Thyroid gland (tissue), 4 donors: ENCODE measurements at regions not wholly inside any gene's neighbourhood (a gene's known extent, or its start where the extent isn't known, plus 50 kb on each side); places are given as distances from the start of the nearest gene placed in this dataset.

Experiments
- DNase-seq, 2 donors: peaks; one replicate each; pipeline ENCODE4 v3.0.0-alpha.2; 2019
- H3K27ac ChIP-seq, 3 donors: fragments of 200-600 bp; sonication (generic); 1 replicate in 2 of 3; 2 replicates in 1 of 3; pipeline ENCODE4 v1.5.1; 2016 to 2019; ENCODE audit warnings: mild to moderate bottlenecking in 1 of 3, moderate library complexity in 1 of 3
- H3K27me3 ChIP-seq: fragments of 200-600 bp; sonication (generic); one replicate; pipeline ENCODE4 v1.5.1; 2019
- H3K36me3 ChIP-seq, 2 donors: fragments of 200-600 bp; sonication (generic); one replicate each; pipeline ENCODE4 v1.5.1; 2016 to 2019
- H3K4me1 ChIP-seq, 2 donors: fragments of 200-600 bp; sonication (generic); one replicate each; pipeline ENCODE4 v1.5.1; 2017 to 2019
- H3K4me3 ChIP-seq, 3 donors: fragments of 200-600 bp; sonication (generic); replicated peaks in 1 of 3; 1 replicate in 2 of 3; 2 replicates in 1 of 3; pipeline ENCODE4 v1.5.1; 2016; ENCODE audit warnings: mild to moderate bottlenecking in 1 of 3
- H3K9me3 ChIP-seq: fragments of 200-600 bp; sonication (generic); one replicate; pipeline ENCODE4 v1.5.1; 2017
- CTCF ChIP-seq, 6 experiments: fragments of 200-600 bp in 3 of 6; fragments of 450-650 bp in 3 of 6; sonication (generic) in 3 of 6; IDR thresholded peaks; one replicate each; pipeline ENCODE4 v1.5.1; 2016 to 2019; ENCODE audit warnings: antibody characterized with exemption in 6 of 6, mild to moderate bottlenecking in 2 of 6, inconsistent platforms in 1 of 6, moderate library complexity in 1 of 6
- POLR2A ChIP-seq, 2 donors: fragments of 450-650 bp; IDR thresholded peaks; one replicate each; pipeline ENCODE4 v1.6.1; 2017; ENCODE audit warnings: antibody characterized with exemption in 2 of 2, mild to moderate bottlenecking in 2 of 2, moderate library complexity in 1 of 2
- WGBS, 2 donors: methylation state at CpG; one replicate each; pipeline ENCODE4 v1.1.5; 2017; 5-methylcytosine and 5-hydroxymethylcytosine counted together
- intact Hi-C: fragments of 100-400 bp; cut with DNase I; formaldehyde crosslinking; loops from one replicate; pipeline ENCODE4 v1.15.1; 2023

DNA sequence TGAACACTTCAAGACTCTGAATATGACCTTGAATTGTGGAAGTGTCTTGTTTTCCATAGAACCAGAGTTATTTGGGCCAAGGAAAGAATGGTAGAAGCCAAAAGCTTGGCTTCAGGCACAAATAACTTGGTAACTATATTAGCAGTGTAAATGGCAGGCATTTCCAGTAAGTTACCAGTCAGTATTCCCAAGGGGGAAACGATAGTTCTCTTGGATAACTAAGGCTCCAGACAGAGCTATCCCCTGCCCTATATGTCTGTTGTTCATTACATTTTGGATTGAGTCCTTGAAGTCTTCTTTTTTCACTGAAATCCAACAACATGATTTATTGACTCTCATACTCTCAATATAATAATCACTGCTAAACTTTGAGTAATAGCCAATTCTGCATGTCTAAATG, 364.1 kb downstream of the MAGEB5 start:
- Histone ChIP-seq H3K9me3 (no peaks in the 10 kb centered on the region), H3K27ac (no peak overlapping the region), H3K27me3 (no peaks in the 10 kb centered on the region), H3K36me3 (no peaks in the 10 kb centered on the region), H3K4me1 (no peaks in the 10 kb centered on the region), H3K4me3 (no peak overlapping the region)
- WGBS, 2 donors = 67 to 90% methylated on average over 1 of the region's 1 CpG
- TF ChIP-seq CTCF (IDR thresholded peaks at IDR 0.05) (no peak), POLR2A (IDR thresholded peaks at IDR 0.05) (no peak)
- DNase-seq = no peak
- intact Hi-C loops = no loop called here

DNA sequence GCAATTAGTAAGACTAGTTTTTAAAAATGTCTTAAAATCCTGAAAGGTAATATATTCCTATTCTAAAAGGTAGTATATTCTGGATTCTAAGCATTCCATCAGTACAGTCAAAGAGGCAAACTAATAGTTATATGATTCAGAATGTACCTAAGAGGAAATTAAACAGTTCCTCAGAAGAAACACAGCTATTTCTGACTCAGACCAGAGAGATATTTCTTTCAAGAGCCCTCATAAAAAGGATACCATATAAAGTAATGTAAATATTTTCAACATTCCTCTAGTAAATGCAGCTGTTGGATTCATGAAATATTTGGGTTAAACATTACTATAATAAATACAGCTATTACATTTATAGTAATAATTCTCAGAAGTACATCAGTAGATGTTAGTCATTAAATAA, 358.3 kb downstream of the MAGEB5 start:
- Histone ChIP-seq H3K36me3 (no peaks in the 10 kb centered on the region), H3K4me3 (no peak overlapping the region), H3K27ac (no peak overlapping the region), H3K27me3 (no peaks in the 10 kb centered on the region), H3K9me3 (no peaks in the 10 kb centered on the region), H3K4me1 (no peaks in the 10 kb centered on the region)
- TF ChIP-seq POLR2A (IDR thresholded peaks at IDR 0.05) = no peak
- TF ChIP-seq CTCF (IDR thresholded peaks at IDR 0.05) = no peak
- DNase-seq = no peak
- intact Hi-C loops = no loop called here

DNA sequence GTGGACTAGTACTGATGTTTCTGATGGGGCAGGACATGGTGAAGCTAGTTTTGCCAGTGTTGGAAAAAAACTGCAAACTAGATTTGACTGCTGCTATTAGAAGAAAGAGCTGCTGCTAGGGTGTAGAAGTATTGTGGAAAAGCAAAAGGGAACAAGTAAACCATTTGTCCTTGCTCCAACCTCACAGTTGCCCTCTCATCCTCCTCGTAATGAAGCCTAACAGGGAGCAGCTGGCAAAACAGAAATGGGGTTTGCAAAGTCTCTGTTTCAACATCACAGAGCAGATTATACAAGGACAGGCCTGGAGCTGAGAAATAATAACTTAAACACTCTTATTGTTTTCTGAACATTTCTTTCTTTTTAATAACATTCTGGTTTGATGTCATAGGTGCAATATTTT, 346.2 kb downstream of the MAGEB5 start:
- Histone ChIP-seq H3K27ac (no peak overlapping the region), H3K4me1 (no peaks in the 10 kb centered on the region), H3K36me3 (no peaks in the 10 kb centered on the region), H3K9me3 (no peaks in the 10 kb centered on the region), H3K4me3 (no peak overlapping the region), H3K27me3 (no peaks in the 10 kb centered on the region)
- TF ChIP-seq CTCF (IDR thresholded peaks at IDR 0.05) (no peak), POLR2A (IDR thresholded peaks at IDR 0.05) (no peak)
- no peak for DNase-seq
- intact Hi-C loops = no loop called here
- WGBS, 2 donors = 27 to 53% methylated on average over 1 of the region's 1 CpG

DNA sequence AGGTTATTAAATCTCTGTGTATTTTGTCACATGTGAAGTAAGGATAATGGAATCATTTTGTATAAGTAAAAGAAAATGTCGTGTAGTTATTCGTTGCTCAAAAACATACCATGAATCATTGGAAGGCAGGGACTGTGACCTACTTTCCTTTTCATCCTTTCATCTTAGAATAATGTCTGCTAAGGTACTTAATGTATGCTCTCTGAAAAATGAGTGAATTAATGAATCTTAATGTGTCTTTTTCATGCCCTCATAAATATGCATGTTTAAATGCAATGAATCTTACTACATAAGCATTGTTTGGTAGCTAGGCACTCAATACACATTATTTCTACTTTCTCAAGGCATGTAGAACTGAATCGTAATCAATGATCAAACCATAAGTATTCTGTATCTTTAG, 343.9 kb downstream of the MAGEB5 start:
- intact Hi-C loops = no loop called here
- no peak overlapping the region for H3K4me3 ChIP-seq
- no peak for TF ChIP-seq POLR2A (IDR thresholded peaks at IDR 0.05)

GRCh38 chrX:26558719-26559386, 342.9 kb downstream of the MAGEB5 start:
- no peaks in the 10 kb centered on the region for H3K36me3 ChIP-seq
- no peaks in the 10 kb centered on the region for H3K27me3 ChIP-seq
- no peak for TF ChIP-seq CTCF (IDR thresholded peaks at IDR 0.05)
- no peak for TF ChIP-seq POLR2A (IDR thresholded peaks at IDR 0.05)
- intact Hi-C loops = no loop called here
- no peak for DNase-seq
- no peak overlapping the region for H3K4me3 ChIP-seq
- WGBS, 2 donors = 93 to 96% methylated on average over 12 to 17 of the region's 29 CpGs
- H3K27ac ChIP-seq = no peak overlapping the region
- no peaks in the 10 kb centered on the region for H3K4me1 ChIP-seq
- H3K9me3 ChIP-seq = no peaks in the 10 kb centered on the region

More for the DNA sequence above, 343.9 kb downstream of the MAGEB5 start:
- WGBS, 2 donors = 91 to 94% methylated on average over 3 of the region's 3 CpGs
- no peaks in the 10 kb centered on the region for H3K9me3 ChIP-seq
- no peak for DNase-seq
- no peak overlapping the region for H3K27ac ChIP-seq
- H3K4me1 ChIP-seq = no peaks in the 10 kb centered on the region
- H3K27me3 ChIP-seq = no peaks in the 10 kb centered on the region
- H3K36me3 ChIP-seq = no peaks in the 10 kb centered on the region
